NCI-H748 (cell line): ENCODE measurements at regions not wholly inside any gene's neighbourhood (a gene's known extent, or its start where the extent isn't known, plus 50 kb on each side); places are given as distances from the start of the nearest gene placed in this dataset.

Experiments used
- DNase-seq: peaks from one replicate; lab custom pipeline; 2025; ENCODE audit not compliant: unreplicated experiment; lab: John Stamatoyannopoulos, UW

GRCh38 chr2:225738735-225739134 is 339.2 kb downstream of the NYAP2 start:
- DNase-seq = no peak

- DNase-seq = no peak
These were observed 338.0 kb downstream of the NYAP2 start for GRCh38 chr2:225737556-225737955.

DNA sequence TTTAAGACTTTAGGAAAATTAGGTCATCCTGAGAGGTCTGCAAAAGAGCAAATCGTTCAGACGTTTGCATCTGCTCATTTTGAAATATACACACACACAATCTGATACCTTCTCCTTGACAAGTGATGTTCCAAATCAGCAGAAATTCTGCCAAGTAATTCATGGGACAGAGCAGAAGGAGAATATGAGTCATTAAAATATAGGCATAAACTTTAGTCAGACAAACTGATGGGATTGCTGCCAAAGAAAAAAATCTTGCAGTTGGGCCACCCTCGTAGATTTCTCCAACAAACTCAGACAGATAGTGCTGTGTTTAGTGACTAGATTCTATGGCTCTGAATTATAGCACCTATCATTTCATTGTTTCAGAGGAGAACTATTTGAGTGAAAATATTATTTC is 336.3 kb downstream of the NYAP2 start:
- DNase-seq = no peak

GRCh38 chr2:225725726-225726125 is 326.2 kb downstream of the NYAP2 start:
- DNase-seq = no peak
